H9 (cell line): ENCODE measurements at regions not wholly inside any gene's neighbourhood (a gene's known extent, or its start where the extent isn't known, plus 50 kb on each side); places are given as distances from the start of the nearest gene placed in this dataset.

ENCODE experiments used
- DNase-seq: peaks from one replicate; pipeline ENCODE4 v3.0.0-alpha.2; 2017
- H2AFZ ChIP-seq: one replicate; pipeline ENCODE4 v1.6.1; 2013; ENCODE audit warnings: mild to moderate bottlenecking, low read length, control low read depth, moderate library complexity
- H2AK5ac ChIP-seq: 2 replicates; pipeline ENCODE4 v1.6.1; 2013; ENCODE audit warnings: low read length, control low read depth, mixed read lengths; ENCODE audit not compliant: insufficient read length
- H2BK120ac ChIP-seq: one replicate; pipeline ENCODE4 v1.6.1; 2013; ENCODE audit warnings: low read depth, mild to moderate bottlenecking, low read length, control low read depth, inconsistent platforms; ENCODE audit not compliant: poor library complexity, severe bottlenecking
- H2BK12ac ChIP-seq: 2 replicates; pipeline ENCODE4 v1.6.1; 2013; ENCODE audit warnings: low read length, control low read depth, mixed read lengths, low read depth; ENCODE audit not compliant: insufficient read length
- H2BK15ac ChIP-seq: 2 replicates; pipeline ENCODE4 v1.6.1; 2013; ENCODE audit warnings: low read depth, low read length, control low read depth
- H2BK20ac ChIP-seq: one replicate; pipeline ENCODE4 v1.6.1; 2013; ENCODE audit warnings: low read depth, mild to moderate bottlenecking, low read length, control low read depth, inconsistent platforms; ENCODE audit not compliant: poor library complexity, severe bottlenecking
- H2BK5ac ChIP-seq: 2 replicates; pipeline ENCODE4 v1.6.1; 2013; ENCODE audit warnings: low read length, control low read depth, mixed read lengths; ENCODE audit not compliant: insufficient read length
- H3K14ac ChIP-seq: 2 replicates; pipeline ENCODE4 v1.6.1; 2013; ENCODE audit warnings: low read length, control low read depth; ENCODE audit not compliant: insufficient read depth
- H3K18ac ChIP-seq: 2 replicates; pipeline ENCODE4 v1.6.1; 2013; ENCODE audit warnings: low read depth, mild to moderate bottlenecking, mixed read lengths, low read length, control low read depth; ENCODE audit not compliant: insufficient read length
- H3K23ac ChIP-seq: 2 replicates; pipeline ENCODE4 v1.6.1; 2013; ENCODE audit warnings: low read length, control low read depth, mixed read lengths, low read depth; ENCODE audit not compliant: insufficient read length
- H3K23me2 ChIP-seq: 2 replicates; pipeline ENCODE4 v1.6.1; 2013; ENCODE audit warnings: low read depth, mild to moderate bottlenecking, mixed read lengths, low read length, control low read depth; ENCODE audit not compliant: insufficient read length, poor library complexity, severe bottlenecking
- H3K27ac ChIP-seq: 2 replicates; pipeline ENCODE4 v1.5.1; 2013; ENCODE audit warnings: low read length, control low read depth, mixed read lengths, low read depth; ENCODE audit not compliant: insufficient read length
- H3K27me3 ChIP-seq: 2 replicates; pipeline ENCODE4 v1.6.1; 2013; ENCODE audit warnings: low read length, control low read depth, inconsistent platforms; ENCODE audit not compliant: insufficient read depth
- H3K4ac ChIP-seq: 2 replicates; pipeline ENCODE4 v1.6.1; 2013; ENCODE audit warnings: low read depth, mild to moderate bottlenecking, control low read depth, inconsistent platforms, low read length, moderate library complexity
- H3K4me1 ChIP-seq: 2 replicates; pipeline ENCODE4 v1.6.1; 2013; ENCODE audit warnings: low read length, control low read depth, inconsistent platforms; ENCODE audit not compliant: insufficient read depth
- H3K4me2 ChIP-seq: 2 replicates; pipeline ENCODE4 v1.6.1; 2013; ENCODE audit warnings: low read length, control low read depth, mixed read lengths; ENCODE audit not compliant: insufficient read length, insufficient read depth
- H3K56ac ChIP-seq: 2 replicates; pipeline ENCODE4 v1.6.1; 2013; ENCODE audit warnings: low read depth, mild to moderate bottlenecking, mixed read lengths, low read length, control low read depth; ENCODE audit not compliant: insufficient read length
- H3K79me1 ChIP-seq: 2 replicates; pipeline ENCODE4 v1.6.1; 2013; ENCODE audit warnings: low read depth, mild to moderate bottlenecking, moderate library complexity, low read length, control low read depth, inconsistent platforms; ENCODE audit not compliant: insufficient read depth, poor library complexity, severe bottlenecking
- H3K79me2 ChIP-seq: 2 replicates; pipeline ENCODE4 v1.6.1; 2013; ENCODE audit warnings: low read length, control low read depth, inconsistent platforms; ENCODE audit not compliant: insufficient read depth
- H3K9ac ChIP-seq: 2 replicates; pipeline ENCODE4 v1.6.1; 2013; ENCODE audit warnings: low read length, control low read depth, mixed read lengths; ENCODE audit not compliant: insufficient read length; ENCODE audit errors: extremely low read depth
- H3K9me3 ChIP-seq: one replicate; pipeline ENCODE4 v1.6.1; 2013; ENCODE audit warnings: low read depth, low read length, inconsistent platforms; ENCODE audit not compliant: control insufficient read depth
- H3T11ph ChIP-seq: one replicate; pipeline ENCODE4 v1.6.1; 2013; ENCODE audit warnings: mild to moderate bottlenecking, low read length, control low read depth, inconsistent platforms
- H4K20me1 ChIP-seq: one replicate; pipeline ENCODE4 v1.6.1; 2013; ENCODE audit not compliant: control insufficient read depth, insufficient read length, insufficient read depth
- H4K5ac ChIP-seq: 2 replicates; pipeline ENCODE4 v1.6.1; 2013; ENCODE audit warnings: low read depth, mild to moderate bottlenecking, mixed read lengths, low read length, control low read depth; ENCODE audit not compliant: insufficient read length
- H4K8ac ChIP-seq: replicated peaks from 2 replicates; pipeline ENCODE4 v1.6.1; 2013; ENCODE audit warnings: low read length, control low read depth, mixed read lengths, low read depth; ENCODE audit not compliant: insufficient read length
- H4K91ac ChIP-seq: 2 replicates; pipeline ENCODE4 v1.6.1; 2013; ENCODE audit warnings: low read depth, mild to moderate bottlenecking, moderate library complexity, mixed read lengths, low read length, control low read depth; ENCODE audit not compliant: insufficient read length
- H3K27ac Mint-ChIP-seq, 3 experiments: 2 replicates in 2 of 3; 3 replicates in 1 of 3; pipeline ENCODE4 v1.8.0; 2020 to 2021; ENCODE audit warnings: mixed read lengths in 3 of 3, mild to moderate bottlenecking in 1 of 3, moderate library complexity in 1 of 3
- H3K27me3 Mint-ChIP-seq: 2 replicates; pipeline ENCODE4 v1.8.0; 2021; ENCODE audit warnings: low read depth, mild to moderate bottlenecking, moderate library complexity, mixed read lengths
- H3K36me3 Mint-ChIP-seq, 3 experiments: 2 replicates in 2 of 3; 3 replicates in 1 of 3; pipeline ENCODE4 v1.8.0; 2020 to 2021; ENCODE audit warnings: low read depth in 3 of 3, mixed read lengths in 3 of 3; ENCODE audit not compliant: insufficient read depth in 1 of 3
- H3K4me1 Mint-ChIP-seq, 2 experiments: 2 replicates each; pipeline ENCODE4 v1.8.0; 2020; ENCODE audit warnings: mixed read lengths in 2 of 2
- H3K4me3 Mint-ChIP-seq, 2 experiments: 2 replicates in 1 of 2; 3 replicates in 1 of 2; pipeline ENCODE4 v1.8.0; 2020 to 2021; ENCODE audit warnings: mild to moderate bottlenecking in 2 of 2, mixed read lengths in 2 of 2, moderate library complexity in 1 of 2
- H3K9me3 Mint-ChIP-seq, 2 experiments: 2 replicates in 1 of 2; 3 replicates in 1 of 2; pipeline ENCODE4 v1.8.0; 2020; ENCODE audit warnings: mild to moderate bottlenecking in 2 of 2, mixed read lengths in 2 of 2, moderate library complexity in 1 of 2
- CTCF ChIP-seq: fragments of 200-600 bp; sonication (generic); conservative IDR thresholded peaks from 3 replicates; pipeline ENCODE4 v1.8.0; 2021; ENCODE audit warnings: antibody characterized with exemption, mild to moderate bottlenecking
- WGBS: extraction: QIAGEN DNeasy Blood & Tissue Kit; methylation state at CpG from one replicate; pipeline ENCODE4 v1.1.7; 2013; ENCODE audit warnings: missing lambda C conversion rate, low lambda C conversion rate, mixed read lengths; ENCODE audit not compliant: insufficient read length; ENCODE audit errors: extremely low coverage; 5-methylcytosine and 5-hydroxymethylcytosine counted together

- Histone ChIP-seq H3T11ph (no peak overlapping the region), H3K9me3 (no peaks in the 10 kb centered on the region), H4K5ac (no peak overlapping the region), H2BK5ac (no peak overlapping the region), H3K23ac (no peak overlapping the region), H3K56ac (no peak overlapping the region), H3K27me3 (no peaks in the 10 kb centered on the region), H2BK120ac (no peak overlapping the region), H3K79me1 (no peaks in the 10 kb centered on the region), H3K18ac (no peak overlapping the region), H2BK20ac (no peak overlapping the region), H3K14ac (no peak overlapping the region; the same call in 1 of the 2 replicates), H2BK12ac (no peak overlapping the region), H4K8ac (no peak overlapping the region), H4K20me1 (no peaks in the 10 kb centered on the region), H3K79me2 (no peaks in the 10 kb centered on the region), H2AFZ (no peak overlapping the region), H3K4me2 (no peak overlapping the region), H3K4me1 (no peaks in the 10 kb centered on the region; the same call in 1 of the 2 replicates), H2BK15ac (no peak overlapping the region; the same call in 1 of the 2 replicates), H3K4ac (no peak overlapping the region), H3K27ac (no peak overlapping the region), H4K91ac (no peak overlapping the region), H3K9ac (no peak overlapping the region), H2AK5ac (no peak overlapping the region), H3K23me2 (no peaks in the 10 kb centered on the region)
- Mint-ChIP-seq H3K36me3 (no peaks in the 10 kb centered on the region), H3K9me3 (no peaks in the 10 kb centered on the region; a peak in 1 of 5 replicates), H3K4me3 (no peak overlapping the region), H3K27me3 (peaks cover 12% of the 10 kb centered on the region), H3K4me1 (peaks cover 2 to 12% of the 10 kb centered on the region in 2 experiments; a peak in 3 of 4 replicates), H3K27ac (no peak overlapping the region)
- TF ChIP-seq CTCF = no peak
- DNase-seq = no peak
- no CpG with 5 or more reads among the region's 8 CpGs for WGBS
These were observed 55.5 kb upstream of the SLCO4A1 start for GRCh38 chr20:62586799-62587198.
